ENCODE measurements at regions not wholly inside any gene's neighbourhood (a gene's known extent, or its start where the extent isn't known, plus 50 kb on each side); places are given as distances from the start of the nearest gene placed in this dataset.

DNA sequence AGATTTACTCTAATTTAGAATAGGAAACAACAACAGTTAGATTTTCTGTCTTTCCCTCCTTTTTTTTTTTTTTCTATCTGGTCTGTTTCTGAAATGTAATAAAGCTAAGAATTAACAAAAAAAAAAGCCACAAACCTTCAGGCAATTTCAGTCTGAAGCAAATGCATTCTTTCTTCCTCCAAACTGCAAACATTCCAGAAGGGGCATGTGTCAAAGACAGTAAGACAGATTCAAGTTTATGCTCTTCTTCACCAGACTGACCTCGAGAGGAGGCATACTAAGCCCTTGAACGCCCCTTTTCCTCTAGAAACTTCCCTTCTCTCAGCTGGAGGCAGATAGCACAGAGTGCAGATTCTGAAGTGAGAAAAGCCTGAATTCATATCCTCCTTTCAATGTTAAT, 654.6 kb upstream of the LMCD1 start:
- 25% methylated on average over 2 of the region's 2 CpGs for WGBS
- no peak overlapping the region for H3K9ac ChIP-seq (ENCODE audit: low read depth in 1 of 2, low read length in 2 of 2)
- H3K27ac ChIP-seq (ENCODE audit: low read depth in 1 of 2, low read length in 2 of 2): no peak overlapping the region
- no peaks in the 10 kb centered on the region for H3K9me3 ChIP-seq (ENCODE audit: control insufficient read depth in 4 of 4, low read length in 3 of 4)
- no peak overlapping the region for H3K4me3 ChIP-seq (ENCODE audit: low read depth in 1 of 3, low read length in 3 of 3)
- DNase-seq (ENCODE audit: low spot score): no peak
- no peaks in the 10 kb centered on the region for H3K36me3 ChIP-seq (ENCODE audit: control insufficient read depth in 4 of 4, insufficient read depth in 3 of 4, low read depth in 1 of 4, low read length in 3 of 4)
- TF ChIP-seq GABPA (IDR thresholded peaks at IDR 0.05 in 1 of 2, conservative IDR thresholded peaks at IDR 0.05 in 1 of 2) (no peak), HNF4A (conservative IDR thresholded peaks at IDR 0.05) (no peak), RAD21 (IDR thresholded peaks at IDR 0.05) (no peak), JUND (IDR thresholded peaks at IDR 0.05) (no peak), HNF4G (IDR thresholded peaks at IDR 0.05) (no peak), NR2F2 (IDR thresholded peaks at IDR 0.05) (no peak), YY1 (IDR thresholded peaks at IDR 0.05) (no peak), RXRA (IDR thresholded peaks at IDR 0.05) (no peak), EGR1 (IDR thresholded peaks at IDR 0.05; ENCODE audit: low read depth in 2 of 2) (no peak)
- TF ChIP-seq, protein P1, sequence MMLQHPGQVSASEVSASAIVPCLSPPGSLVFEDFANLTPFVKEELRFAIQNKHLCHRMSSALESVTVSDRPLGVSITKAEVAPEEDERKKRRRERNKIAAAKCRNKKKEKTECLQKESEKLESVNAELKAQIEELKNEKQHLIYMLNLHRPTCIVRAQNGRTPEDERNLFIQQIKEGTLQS (IDR thresholded peaks at IDR 0.05): no peak
- TF ChIP-seq, protein P2, sequence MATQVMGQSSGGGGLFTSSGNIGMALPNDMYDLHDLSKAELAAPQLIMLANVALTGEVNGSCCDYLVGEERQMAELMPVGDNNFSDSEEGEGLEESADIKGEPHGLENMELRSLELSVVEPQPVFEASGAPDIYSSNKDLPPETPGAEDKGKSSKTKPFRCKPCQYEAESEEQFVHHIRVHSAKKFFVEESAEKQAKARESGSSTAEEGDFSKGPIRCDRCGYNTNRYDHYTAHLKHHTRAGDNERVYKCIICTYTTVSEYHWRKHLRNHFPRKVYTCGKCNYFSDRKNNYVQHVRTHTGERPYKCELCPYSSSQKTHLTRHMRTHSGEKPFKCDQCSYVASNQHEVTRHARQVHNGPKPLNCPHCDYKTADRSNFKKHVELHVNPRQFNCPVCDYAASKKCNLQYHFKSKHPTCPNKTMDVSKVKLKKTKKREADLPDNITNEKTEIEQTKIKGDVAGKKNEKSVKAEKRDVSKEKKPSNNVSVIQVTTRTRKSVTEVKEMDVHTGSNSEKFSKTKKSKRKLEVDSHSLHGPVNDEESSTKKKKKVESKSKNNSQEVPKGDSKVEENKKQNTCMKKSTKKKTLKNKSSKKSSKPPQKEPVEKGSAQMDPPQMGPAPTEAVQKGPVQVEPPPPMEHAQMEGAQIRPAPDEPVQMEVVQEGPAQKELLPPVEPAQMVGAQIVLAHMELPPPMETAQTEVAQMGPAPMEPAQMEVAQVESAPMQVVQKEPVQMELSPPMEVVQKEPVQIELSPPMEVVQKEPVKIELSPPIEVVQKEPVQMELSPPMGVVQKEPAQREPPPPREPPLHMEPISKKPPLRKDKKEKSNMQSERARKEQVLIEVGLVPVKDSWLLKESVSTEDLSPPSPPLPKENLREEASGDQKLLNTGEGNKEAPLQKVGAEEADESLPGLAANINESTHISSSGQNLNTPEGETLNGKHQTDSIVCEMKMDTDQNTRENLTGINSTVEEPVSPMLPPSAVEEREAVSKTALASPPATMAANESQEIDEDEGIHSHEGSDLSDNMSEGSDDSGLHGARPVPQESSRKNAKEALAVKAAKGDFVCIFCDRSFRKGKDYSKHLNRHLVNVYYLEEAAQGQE (IDR thresholded peaks at IDR 0.05): no peak
- TF ChIP-seq, protein P3, sequence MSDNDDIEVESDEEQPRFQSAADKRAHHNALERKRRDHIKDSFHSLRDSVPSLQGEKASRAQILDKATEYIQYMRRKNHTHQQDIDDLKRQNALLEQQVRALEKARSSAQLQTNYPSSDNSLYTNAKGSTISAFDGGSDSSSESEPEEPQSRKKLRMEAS (IDR thresholded peaks at IDR 0.05): no peak
- TF ChIP-seq, protein P4, sequence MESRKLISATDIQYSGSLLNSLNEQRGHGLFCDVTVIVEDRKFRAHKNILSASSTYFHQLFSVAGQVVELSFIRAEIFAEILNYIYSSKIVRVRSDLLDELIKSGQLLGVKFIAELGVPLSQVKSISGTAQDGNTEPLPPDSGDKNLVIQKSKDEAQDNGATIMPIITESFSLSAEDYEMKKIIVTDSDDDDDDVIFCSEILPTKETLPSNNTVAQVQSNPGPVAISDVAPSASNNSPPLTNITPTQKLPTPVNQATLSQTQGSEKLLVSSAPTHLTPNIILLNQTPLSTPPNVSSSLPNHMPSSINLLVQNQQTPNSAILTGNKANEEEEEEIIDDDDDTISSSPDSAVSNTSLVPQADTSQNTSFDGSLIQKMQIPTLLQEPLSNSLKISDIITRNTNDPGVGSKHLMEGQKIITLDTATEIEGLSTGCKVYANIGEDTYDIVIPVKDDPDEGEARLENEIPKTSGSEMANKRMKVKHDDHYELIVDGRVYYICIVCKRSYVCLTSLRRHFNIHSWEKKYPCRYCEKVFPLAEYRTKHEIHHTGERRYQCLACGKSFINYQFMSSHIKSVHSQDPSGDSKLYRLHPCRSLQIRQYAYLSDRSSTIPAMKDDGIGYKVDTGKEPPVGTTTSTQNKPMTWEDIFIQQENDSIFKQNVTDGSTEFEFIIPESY (IDR thresholded peaks at IDR 0.05): no peak
- TF ChIP-seq, protein P5, sequence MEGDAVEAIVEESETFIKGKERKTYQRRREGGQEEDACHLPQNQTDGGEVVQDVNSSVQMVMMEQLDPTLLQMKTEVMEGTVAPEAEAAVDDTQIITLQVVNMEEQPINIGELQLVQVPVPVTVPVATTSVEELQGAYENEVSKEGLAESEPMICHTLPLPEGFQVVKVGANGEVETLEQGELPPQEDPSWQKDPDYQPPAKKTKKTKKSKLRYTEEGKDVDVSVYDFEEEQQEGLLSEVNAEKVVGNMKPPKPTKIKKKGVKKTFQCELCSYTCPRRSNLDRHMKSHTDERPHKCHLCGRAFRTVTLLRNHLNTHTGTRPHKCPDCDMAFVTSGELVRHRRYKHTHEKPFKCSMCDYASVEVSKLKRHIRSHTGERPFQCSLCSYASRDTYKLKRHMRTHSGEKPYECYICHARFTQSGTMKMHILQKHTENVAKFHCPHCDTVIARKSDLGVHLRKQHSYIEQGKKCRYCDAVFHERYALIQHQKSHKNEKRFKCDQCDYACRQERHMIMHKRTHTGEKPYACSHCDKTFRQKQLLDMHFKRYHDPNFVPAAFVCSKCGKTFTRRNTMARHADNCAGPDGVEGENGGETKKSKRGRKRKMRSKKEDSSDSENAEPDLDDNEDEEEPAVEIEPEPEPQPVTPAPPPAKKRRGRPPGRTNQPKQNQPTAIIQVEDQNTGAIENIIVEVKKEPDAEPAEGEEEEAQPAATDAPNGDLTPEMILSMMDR (IDR thresholded peaks at IDR 0.05; ENCODE audit: low read depth, low read length, missing input control): no peak
- no peaks in the 10 kb centered on the region for H3K4me1 ChIP-seq (ENCODE audit: control insufficient read depth in 4 of 4, insufficient read depth in 4 of 4, low read length in 3 of 4)
- H3K27me3 ChIP-seq (ENCODE audit: control insufficient read depth in 4 of 4, insufficient read depth in 4 of 4, low read length in 3 of 4): no peaks in the 10 kb centered on the region

DNA sequence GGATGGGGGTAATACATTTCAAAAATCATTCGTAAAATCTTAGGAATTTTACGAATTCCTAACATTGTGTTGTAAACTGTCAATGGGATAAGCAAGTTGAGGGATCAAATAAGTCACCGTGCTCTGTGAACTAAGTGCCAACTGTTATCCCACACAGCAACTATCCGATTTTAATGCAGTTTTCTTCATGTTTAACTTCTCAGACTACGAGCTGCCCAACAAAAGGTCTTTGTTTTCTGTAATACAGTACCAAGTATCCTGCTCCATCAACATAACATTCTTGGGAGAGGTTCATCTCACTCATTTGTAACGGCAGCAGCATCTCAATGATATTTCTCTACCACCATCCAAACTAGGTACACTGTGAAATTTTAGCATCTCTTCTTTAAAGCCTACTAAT, 654.1 kb upstream of the LMCD1 start:
- Histone ChIP-seq H3K4me3 (ENCODE audit: low read depth in 1 of 3, low read length in 3 of 3) (no peak overlapping the region), H3K36me3 (ENCODE audit: control insufficient read depth in 4 of 4, insufficient read depth in 3 of 4, low read depth in 1 of 4, low read length in 3 of 4) (no peaks in the 10 kb centered on the region), H3K9ac (ENCODE audit: low read depth in 1 of 2, low read length in 2 of 2) (no peak overlapping the region), H3K27ac (ENCODE audit: low read depth in 1 of 2, low read length in 2 of 2) (no peak overlapping the region), H3K9me3 (ENCODE audit: control insufficient read depth in 4 of 4, low read length in 3 of 4) (no peaks in the 10 kb centered on the region), H3K27me3 (ENCODE audit: control insufficient read depth in 4 of 4, insufficient read depth in 4 of 4, low read length in 3 of 4) (no peaks in the 10 kb centered on the region), H3K4me1 (ENCODE audit: control insufficient read depth in 4 of 4, insufficient read depth in 4 of 4, low read length in 3 of 4) (no peaks in the 10 kb centered on the region)
- 63% methylated on average over 6 of the region's 6 CpGs for WGBS
- DNase-seq (ENCODE audit: low spot score): no peak
- TF ChIP-seq SP1 (IDR thresholded peaks at IDR 0.05) (no peak), NR2F2 (IDR thresholded peaks at IDR 0.05) (no peak), HNF4G (IDR thresholded peaks at IDR 0.05) (no peak), RXRA (IDR thresholded peaks at IDR 0.05) (no peak)
- TF ChIP-seq, protein P5 (IDR thresholded peaks at IDR 0.05; ENCODE audit: low read depth, low read length, missing input control): no peak
- TF ChIP-seq, protein P4 (IDR thresholded peaks at IDR 0.05): no peak
- TF ChIP-seq, protein P2 (IDR thresholded peaks at IDR 0.05): no peak
